ENCODE measurements at regions not wholly inside any gene's neighbourhood (a gene's known extent, or its start where the extent isn't known, plus 50 kb on each side); places are given as distances from the start of the nearest gene placed in this dataset.

DNA sequence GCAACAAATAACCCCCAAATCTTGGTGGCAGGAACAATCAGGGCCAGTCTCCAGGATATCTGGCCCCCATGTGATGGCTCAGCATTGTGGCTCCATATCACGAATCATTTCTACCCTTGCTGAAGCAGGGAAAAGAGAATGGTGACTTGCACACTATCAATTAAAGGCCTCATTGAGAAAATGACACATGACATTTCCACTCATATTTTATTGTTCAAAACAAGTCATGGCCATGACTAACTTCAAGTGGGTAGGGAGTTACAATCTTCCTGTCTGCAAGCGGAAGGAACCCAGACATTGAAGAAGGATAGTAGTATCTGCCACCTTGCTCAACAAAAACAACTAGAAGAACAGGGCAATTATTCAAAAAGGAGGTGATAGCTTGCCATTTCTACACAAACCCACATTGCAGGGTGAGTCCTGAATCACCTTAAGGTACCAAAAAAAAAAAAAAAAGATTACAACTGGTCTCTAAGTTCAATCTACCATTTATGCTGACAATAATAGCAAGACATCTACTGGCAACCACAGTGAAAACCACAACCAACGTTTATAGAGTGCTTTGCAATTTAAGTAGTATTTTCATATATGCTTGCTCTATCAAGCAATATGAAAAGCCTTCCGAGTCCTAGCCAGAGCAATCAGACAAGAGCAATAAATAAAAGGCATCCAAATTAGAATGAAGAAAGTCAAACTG, 186.7 kb upstream of the DAPK1 start:
- TF ChIP-seq, protein P1, sequence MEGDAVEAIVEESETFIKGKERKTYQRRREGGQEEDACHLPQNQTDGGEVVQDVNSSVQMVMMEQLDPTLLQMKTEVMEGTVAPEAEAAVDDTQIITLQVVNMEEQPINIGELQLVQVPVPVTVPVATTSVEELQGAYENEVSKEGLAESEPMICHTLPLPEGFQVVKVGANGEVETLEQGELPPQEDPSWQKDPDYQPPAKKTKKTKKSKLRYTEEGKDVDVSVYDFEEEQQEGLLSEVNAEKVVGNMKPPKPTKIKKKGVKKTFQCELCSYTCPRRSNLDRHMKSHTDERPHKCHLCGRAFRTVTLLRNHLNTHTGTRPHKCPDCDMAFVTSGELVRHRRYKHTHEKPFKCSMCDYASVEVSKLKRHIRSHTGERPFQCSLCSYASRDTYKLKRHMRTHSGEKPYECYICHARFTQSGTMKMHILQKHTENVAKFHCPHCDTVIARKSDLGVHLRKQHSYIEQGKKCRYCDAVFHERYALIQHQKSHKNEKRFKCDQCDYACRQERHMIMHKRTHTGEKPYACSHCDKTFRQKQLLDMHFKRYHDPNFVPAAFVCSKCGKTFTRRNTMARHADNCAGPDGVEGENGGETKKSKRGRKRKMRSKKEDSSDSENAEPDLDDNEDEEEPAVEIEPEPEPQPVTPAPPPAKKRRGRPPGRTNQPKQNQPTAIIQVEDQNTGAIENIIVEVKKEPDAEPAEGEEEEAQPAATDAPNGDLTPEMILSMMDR (conservative IDR thresholded peaks at IDR 0.05; ENCODE audit: low read depth, low read length) = no peak
- no peak for TF ChIP-seq EZH2 (IDR thresholded peaks at IDR 0.05; ENCODE audit: low read length, unreplicated experiment)
- TF ChIP-seq EZH2phosphoT487 (IDR thresholded peaks at IDR 0.05; ENCODE audit: borderline replicate concordance, low read length) = no peak

All from PC-3 (cell line).